ENCODE measurements at regions not wholly inside any gene's neighbourhood (a gene's known extent, or its start where the extent isn't known, plus 50 kb on each side); places are given as distances from the start of the nearest gene placed in this dataset.

GRCh38 chr10:8393531-8393930 is 339.0 kb downstream of the GATA3 start:
- no peak for TF ChIP-seq CTCF (IDR thresholded peaks at IDR 0.05; ENCODE audit: low read depth, low read length, missing control alignments)
- no peak overlapping the region for H3K4me3 ChIP-seq (replicated peaks; ENCODE audit: low read depth, low read length)
- no peak for DNase-seq (ENCODE audit: extremely low read depth, low read depth)

- no peak for TF ChIP-seq CTCF (IDR thresholded peaks at IDR 0.05; ENCODE audit: low read depth, low read length, missing control alignments)
- no peak overlapping the region for H3K4me3 ChIP-seq (replicated peaks; ENCODE audit: low read depth, low read length)
- no peak for DNase-seq (ENCODE audit: extremely low read depth, low read depth)
Measured at GRCh38 chr10:8396675-8397074, 342.2 kb downstream of the GATA3 start.

GRCh38 chr10:8398771-8399170 is 344.3 kb downstream of the GATA3 start:
- TF ChIP-seq CTCF (IDR thresholded peaks at IDR 0.05; ENCODE audit: low read depth, low read length, missing control alignments): no peak
- H3K4me3 ChIP-seq (replicated peaks; ENCODE audit: low read depth, low read length): no peak overlapping the region
- no peak for DNase-seq (ENCODE audit: extremely low read depth, low read depth)

- TF ChIP-seq CTCF (IDR thresholded peaks at IDR 0.05; ENCODE audit: low read depth, low read length, missing control alignments): no peak
Measured at GRCh38 chr10:8400151-8400550, 345.7 kb downstream of the GATA3 start.

GRCh38 chr10:8400892-8401291 is 346.4 kb downstream of the GATA3 start:
- no peak overlapping the region for H3K4me3 ChIP-seq (replicated peaks; ENCODE audit: low read depth, low read length)
- DNase-seq (ENCODE audit: extremely low read depth, low read depth): no peak
- TF ChIP-seq CTCF (IDR thresholded peaks at IDR 0.05; ENCODE audit: low read depth, low read length, missing control alignments): no peak

More at GRCh38 chr10:8400151-8400550, 345.7 kb downstream of the GATA3 start:
- no peak overlapping the region for H3K4me3 ChIP-seq (replicated peaks; ENCODE audit: low read depth, low read length)
- no peak for DNase-seq (ENCODE audit: extremely low read depth, low read depth)

- no peak for TF ChIP-seq CTCF (IDR thresholded peaks at IDR 0.05; ENCODE audit: low read depth, low read length, missing control alignments)
- DNase-seq (ENCODE audit: extremely low read depth, low read depth): no peak
- no peak overlapping the region for H3K4me3 ChIP-seq (replicated peaks; ENCODE audit: low read depth, low read length)
Measured at GRCh38 chr10:8401531-8401930, 347.0 kb downstream of the GATA3 start.

- DNase-seq (ENCODE audit: extremely low read depth, low read depth): no peak
- TF ChIP-seq CTCF (IDR thresholded peaks at IDR 0.05; ENCODE audit: low read depth, low read length, missing control alignments): no peak
- H3K4me3 ChIP-seq (replicated peaks; ENCODE audit: low read depth, low read length): no peak overlapping the region
Measured at GRCh38 chr10:8402576-8402975, 348.1 kb downstream of the GATA3 start.
